ENCODE measurements at regions not wholly inside any gene's neighbourhood (a gene's known extent, or its start where the extent isn't known, plus 50 kb on each side); places are given as distances from the start of the nearest gene placed in this dataset.

GRCh38 chr1:50350868-50351267 is 72.4 kb downstream of the DMRTA2 start (continued):
- TF ChIP-seq, protein P1, sequence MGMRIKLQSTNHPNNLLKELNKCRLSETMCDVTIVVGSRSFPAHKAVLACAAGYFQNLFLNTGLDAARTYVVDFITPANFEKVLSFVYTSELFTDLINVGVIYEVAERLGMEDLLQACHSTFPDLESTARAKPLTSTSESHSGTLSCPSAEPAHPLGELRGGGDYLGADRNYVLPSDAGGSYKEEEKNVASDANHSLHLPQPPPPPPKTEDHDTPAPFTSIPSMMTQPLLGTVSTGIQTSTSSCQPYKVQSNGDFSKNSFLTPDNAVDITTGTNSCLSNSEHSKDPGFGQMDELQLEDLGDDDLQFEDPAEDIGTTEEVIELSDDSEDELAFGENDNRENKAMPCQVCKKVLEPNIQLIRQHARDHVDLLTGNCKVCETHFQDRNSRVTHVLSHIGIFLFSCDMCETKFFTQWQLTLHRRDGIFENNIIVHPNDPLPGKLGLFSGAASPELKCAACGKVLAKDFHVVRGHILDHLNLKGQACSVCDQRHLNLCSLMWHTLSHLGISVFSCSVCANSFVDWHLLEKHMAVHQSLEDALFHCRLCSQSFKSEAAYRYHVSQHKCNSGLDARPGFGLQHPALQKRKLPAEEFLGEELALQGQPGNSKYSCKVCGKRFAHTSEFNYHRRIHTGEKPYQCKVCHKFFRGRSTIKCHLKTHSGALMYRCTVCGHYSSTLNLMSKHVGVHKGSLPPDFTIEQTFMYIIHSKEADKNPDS (CRISPR knock-in tag; IDR thresholded peaks at IDR 0.05) = no peak
- no peak for TF ChIP-seq ZBTB38 (CRISPR knock-in tag; IDR thresholded peaks at IDR 0.05)

GRCh38 chr1:50350421-50350820 is 72.8 kb downstream of the DMRTA2 start:
- no peaks in the 10 kb centered on the region for H3K9me3 ChIP-seq (ENCODE audit: low read length)
- H3K4me2 ChIP-seq (ENCODE audit: low read depth, low read length) = no peak overlapping the region
- CTCF ChIA-PET (ENCODE audit: low intra/inter-chr PET ratio, low total read pairs) = no interaction called here
- H4K20me1 ChIP-seq (ENCODE audit: insufficient read depth, low read length) = no peaks in the 10 kb centered on the region
- H3K9ac ChIP-seq (ENCODE audit: insufficient read depth, low read depth, low read length) = no peak overlapping the region
- ATAC-seq = no peak
- no peaks in the 10 kb centered on the region for H3K36me3 ChIP-seq (replicated peaks in 1 of 2; ENCODE audit: control insufficient read depth in 1 of 2, insufficient read depth in 2 of 2, low read length in 2 of 2)
- FAIRE-seq = no peak
- no peak overlapping the region for H2AFZ ChIP-seq (ENCODE audit: low read length)
- TF ChIP-seq ZFP41 (CRISPR knock-in tag; IDR thresholded peaks at IDR 0.05; ENCODE audit: borderline replicate concordance) (no peak), NFKBIZ (CRISPR knock-in tag; IDR thresholded peaks at IDR 0.05) (no peak), ZNF224 (CRISPR knock-in tag; IDR thresholded peaks at IDR 0.05) (no peak), ZBTB7A (CRISPR knock-in tag; IDR thresholded peaks at IDR 0.05) (no peak), ATM (IDR thresholded peaks at IDR 0.05; ENCODE audit: borderline replicate concordance) (no peak), ZBTB1 (CRISPR knock-in tag; IDR thresholded peaks at IDR 0.05; ENCODE audit: borderline replicate concordance) (no peak)
- in situ Hi-C loops (cut with HindIII; ENCODE audit: extremely low pct_ligation_motif_present, low pct_unique_long_range_greater_than_20kb) (loop anchor here (25.0 kb wide), 1 partner anchor 362 kb away; no protein-coding TSS in a partner anchor), intact Hi-C loops (cut with micrococcal nuclease; ENCODE audit: unreplicated experiment) (no loop called here)
- no peak overlapping the region for H3K27ac ChIP-seq (ENCODE audit: extremely low read length, insufficient read depth, low read length)
- no TSS peak for BruUV-seq (replicated peaks)
- POLR2A ChIA-PET = no interaction called here
- H3K4me1 ChIP-seq (ENCODE audit: insufficient read depth, low read length) = no peaks in the 10 kb centered on the region
- H3K27me3 ChIP-seq (ENCODE audit: control insufficient read depth in 1 of 2, insufficient read depth in 2 of 2, low read length in 2 of 2) = peaks cover 2 to 20% of the 10 kb centered on the region in 2 experiments; a peak in 3 of 5 replicates
- no peaks in the 10 kb centered on the region for H3K79me2 ChIP-seq (ENCODE audit: insufficient read depth, low read length)
- no peak for DNase-seq (ENCODE audit: low spot score)
- 0% methylated on average over 5 of the region's 5 CpGs for WGBS (ENCODE audit: low lambda C conversion rate)
- H3K4me3 ChIP-seq (replicated peaks in 1 of 3; ENCODE audit: insufficient read depth in 1 of 3, low read depth in 2 of 3, low read length in 3 of 3) = no peak overlapping the region
